Left lung (tissue), 4 donors: ENCODE measurements at regions not wholly inside any gene's neighbourhood (a gene's known extent, or its start where the extent isn't known, plus 50 kb on each side); places are given as distances from the start of the nearest gene placed in this dataset.
A peak's percentile ranks its signal among the peaks of the same experiment; 100 is the strongest.
"Not testable (repeated sequence)": the region's sequence is repeated elsewhere in the genome, so short reads cannot be mapped to it uniquely, and the experiment has no call there.

ENCODE experiments used
- ATAC-seq: fragments of 200-7000 bp; cut with Tn5 transposase; one replicate; pipeline ENCODE4 v1.9.1; 2020; ENCODE audit warnings: moderate library complexity
- DNase-seq, 4 donors: peaks; one replicate each; pipeline ENCODE4 v3.0.0-alpha.2; 2013 to 2020
- H3K27ac ChIP-seq, 2 donors: fragments of 200-600 bp; sonication (generic) in 1 of 2; one replicate each; pipeline versions ENCODE4 v1.5.0 to v1.8.0; 2020 to 2021
- H3K27me3 ChIP-seq, 2 donors: fragments of 200-600 bp; sonication (generic) in 1 of 2; one replicate each; pipeline versions ENCODE4 v1.5.0 to v1.8.0; 2020 to 2021
- H3K36me3 ChIP-seq, 2 donors: fragments of 200-600 bp; sonication (generic) in 1 of 2; one replicate each; pipeline versions ENCODE4 v1.5.0 to v1.8.0; 2020 to 2021
- H3K4me1 ChIP-seq, 2 donors: fragments of 200-600 bp; one replicate each; pipeline ENCODE4 v1.8.0; 2021
- H3K4me3 ChIP-seq, 2 donors: fragments of 200-600 bp; sonication (generic) in 1 of 2; one replicate each; pipeline versions ENCODE4 v1.5.0 to v1.8.0; 2020 to 2021; ENCODE audit warnings: mild to moderate bottlenecking in 1 of 2
- H3K9me3 ChIP-seq, 2 donors: fragments of 200-600 bp; sonication (generic) in 1 of 2; one replicate each; pipeline versions ENCODE4 v1.5.0 to v1.8.0; 2020 to 2021
- CTCF ChIP-seq, 2 donors: fragments of 200-600 bp; sonication (generic) in 1 of 2; IDR thresholded peaks; one replicate each; pipeline versions ENCODE4 v1.5.0 to v1.8.0; 2021; ENCODE audit warnings: antibody characterized with exemption in 2 of 2
- intact Hi-C, 2 donors: fragments of 100-400 bp; cut with DNase I; formaldehyde crosslinking; loops; one replicate each; pipeline versions ENCODE4 v1.11.2 to v1.14.2; 2022
- donor health status: DM: no; HTN: yes; CAD: no.
- donor health status: DM: no; HTN: no; CAD: no.

- no peaks in the 10 kb centered on the region for H3K36me3 ChIP-seq
- no peak for TF ChIP-seq CTCF (IDR thresholded peaks at IDR 0.05)
- H3K4me1 ChIP-seq = peaks cover 7 to 48% of the 10 kb centered on the region in 2 donors
- peaks cover 0 to 20% of the 10 kb centered on the region in 2 donors for H3K27me3 ChIP-seq
- intact Hi-C loops = no loop called here
- H3K9me3 ChIP-seq = no peaks in the 10 kb centered on the region
- peak overlapping the region; percentile 22 to 88 for H3K27ac ChIP-seq
- DNase-seq (peak in 2 of 4 donors; percentile 83 to 93), ATAC-seq (peak; percentile 26)
- no peak overlapping the region for H3K4me3 ChIP-seq
Observed at GRCh38 chr10:133013463-133013862, 71.1 kb upstream of the CFAP46 start.

- intact Hi-C loops = no loop called here
- Histone ChIP-seq H3K27me3 (peaks cover 0 to 20% of the 10 kb centered on the region in 2 donors), H3K4me1 (peaks cover 7 to 54% of the 10 kb centered on the region in 2 donors), H3K36me3 (no peaks in the 10 kb centered on the region), H3K4me3 (no peak overlapping the region), H3K9me3 (no peaks in the 10 kb centered on the region), H3K27ac (peak overlapping the region; percentile 22 to 88)
- ATAC-seq (peak; percentile 3), DNase-seq (peak in 2 of 4 donors; percentile 80 to 92)
- no peak for TF ChIP-seq CTCF (IDR thresholded peaks at IDR 0.05)
Observed at GRCh38 chr10:133012573-133013359, 70.4 kb upstream of the CFAP46 start.

GRCh38 chr10:133011882-133012281 lies 69.5 kb upstream of the CFAP46 start:
- Histone ChIP-seq H3K4me3 (no peak overlapping the region), H3K9me3 (no peaks in the 10 kb centered on the region), H3K27me3 (peaks cover 0 to 27% of the 10 kb centered on the region in 2 donors), H3K27ac (peak overlapping the region in 1 of 2 donors; percentile 88), H3K4me1 (peaks cover 7 to 54% of the 10 kb centered on the region in 2 donors), H3K36me3 (no peaks in the 10 kb centered on the region)
- ATAC-seq (no peak), DNase-seq (peak in 1 of 4 donors; percentile 39)
- intact Hi-C loops = no loop called here
- TF ChIP-seq CTCF (IDR thresholded peaks at IDR 0.05) = no peak

GRCh38 chr10:133011393-133011792 lies 69.0 kb upstream of the CFAP46 start:
- H3K36me3 ChIP-seq, DNase-seq, intact Hi-C loops, ATAC-seq, H3K27ac ChIP-seq, H3K9me3 ChIP-seq, H3K4me3 ChIP-seq: not testable (repeated sequence)
- H3K27me3 ChIP-seq = peaks cover 0 to 29% of the 10 kb centered on the region in 2 donors
- H3K4me1 ChIP-seq = peaks cover 7 to 54% of the 10 kb centered on the region in 2 donors

GRCh38 chr10:133010843-133011179 lies 68.4 kb upstream of the CFAP46 start:
- DNase-seq, ATAC-seq, H3K36me3 ChIP-seq, intact Hi-C loops, H3K9me3 ChIP-seq, H3K4me3 ChIP-seq, H3K27ac ChIP-seq: not testable (repeated sequence)
- Histone ChIP-seq H3K27me3 (peaks cover 0 to 29% of the 10 kb centered on the region in 2 donors), H3K4me1 (peaks cover 7 to 54% of the 10 kb centered on the region in 2 donors)

GRCh38 chr10:133010095-133010842 lies 67.9 kb upstream of the CFAP46 start:
- H3K36me3 ChIP-seq = no peaks in the 10 kb centered on the region
- peaks cover 7 to 54% of the 10 kb centered on the region in 2 donors for H3K4me1 ChIP-seq
- TF ChIP-seq CTCF (IDR thresholded peaks at IDR 0.05) = no peak
- H3K27ac ChIP-seq = peak overlapping the region; percentile 88 to 89
- DNase-seq (peak in 1 of 4 donors; percentile 82), ATAC-seq (no peak)
- intact Hi-C loops = no loop called here
- H3K27me3 ChIP-seq = peaks cover 0 to 29% of the 10 kb centered on the region in 2 donors
- H3K9me3 ChIP-seq = no peaks in the 10 kb centered on the region
- peak overlapping the region in 1 of 2 donors; percentile 34 for H3K4me3 ChIP-seq
